ENCODE measurements at regions not wholly inside any gene's neighbourhood (a gene's known extent, or its start where the extent isn't known, plus 50 kb on each side); places are given as distances from the start of the nearest gene placed in this dataset.

GRCh38 chr9:85487872-85488271 is 253.9 kb downstream of the AGTPBP1 start:
- H3K9me3 ChIP-seq, result no peaks in the 10 kb centered on the region
- 88% methylated on average over 5 of the region's 5 CpGs; no CpG with 5 or more reads in 1 of the 2 donors for WGBS, 2 donors (ENCODE audit: low coverage in 1 of 2)
- H3K27me3 ChIP-seq, result no peaks in the 10 kb centered on the region
- H3K4me1 ChIP-seq, result no peaks in the 10 kb centered on the region
- intact Hi-C loops (cut with DNase I; ENCODE audit: low total_unique reads) (no loop called here), in situ Hi-C loops (cut with MboI; ENCODE audit: low pct_ligation_motif_present in 1 of 4, low pct_unique_long_range_greater_than_20kb in 1 of 4, low sequenced_read_pairs in 3 of 4) (no loop called here)
- H3K4me3 ChIP-seq, result no peak overlapping the region
- H3K27ac ChIP-seq, result no peak overlapping the region
- DNase-seq, result no peak
- TF ChIP-seq CTCF (IDR thresholded peaks at IDR 0.05) (no peak), EP300 (IDR thresholded peaks at IDR 0.05; ENCODE audit: low read depth) (no peak), POLR2A (IDR thresholded peaks at IDR 0.05) (no peak), POLR2AphosphoS5 (IDR thresholded peaks at IDR 0.05) (no peak)
- no peaks in the 10 kb centered on the region for H3K36me3 ChIP-seq

- Histone ChIP-seq H3K4me3 (no peak overlapping the region), H3K36me3 (no peaks in the 10 kb centered on the region), H3K27me3 (no peaks in the 10 kb centered on the region), H3K27ac (no peak overlapping the region), H3K4me1 (no peaks in the 10 kb centered on the region), H3K9me3 (no peaks in the 10 kb centered on the region)
- in situ Hi-C loops (cut with MboI; ENCODE audit: low pct_ligation_motif_present in 1 of 4, low pct_unique_long_range_greater_than_20kb in 1 of 4, low sequenced_read_pairs in 3 of 4) (no loop called here), intact Hi-C loops (cut with DNase I; ENCODE audit: low total_unique reads) (no loop called here)
- WGBS, 2 donors (ENCODE audit: low coverage in 1 of 2), result 85 to 93% methylated on average over 2 of the region's 2 CpGs
- TF ChIP-seq CTCF (IDR thresholded peaks at IDR 0.05) (no peak), EP300 (IDR thresholded peaks at IDR 0.05; ENCODE audit: low read depth) (no peak), POLR2A (IDR thresholded peaks at IDR 0.05) (no peak), POLR2AphosphoS5 (IDR thresholded peaks at IDR 0.05) (no peak)
- DNase-seq, result no peak
Measured at GRCh38 chr9:85484235-85484634, 257.5 kb downstream of the AGTPBP1 start.

GRCh38 chr9:85483208-85483607 is 258.5 kb downstream of the AGTPBP1 start:
- Histone ChIP-seq H3K27ac (no peak overlapping the region), H3K4me3 (no peak overlapping the region), H3K4me1 (no peaks in the 10 kb centered on the region), H3K27me3 (no peaks in the 10 kb centered on the region), H3K9me3 (no peaks in the 10 kb centered on the region), H3K36me3 (no peaks in the 10 kb centered on the region)
- TF ChIP-seq POLR2A (IDR thresholded peaks at IDR 0.05), result no peak
- TF ChIP-seq EP300 (IDR thresholded peaks at IDR 0.05; ENCODE audit: low read depth), result no peak
- TF ChIP-seq POLR2AphosphoS5 (IDR thresholded peaks at IDR 0.05), result no peak
- TF ChIP-seq CTCF (IDR thresholded peaks at IDR 0.05), result no peak
- WGBS, 2 donors (ENCODE audit: low coverage in 1 of 2), result 68 to 69% methylated on average over 4 of the region's 4 CpGs
- in situ Hi-C loops (cut with MboI; ENCODE audit: low pct_ligation_motif_present in 1 of 4, low pct_unique_long_range_greater_than_20kb in 1 of 4, low sequenced_read_pairs in 3 of 4) (no loop called here), intact Hi-C loops (cut with DNase I; ENCODE audit: low total_unique reads) (no loop called here)
- no peak for DNase-seq

GRCh38 chr9:85479305-85479704 is 262.4 kb downstream of the AGTPBP1 start:
- DNase-seq, result no peak
- H3K9me3 ChIP-seq, result no peaks in the 10 kb centered on the region
- 86% methylated on average over 1 of the region's 1 CpG for WGBS, 2 donors (ENCODE audit: low coverage in 1 of 2)
- TF ChIP-seq POLR2AphosphoS5 (IDR thresholded peaks at IDR 0.05) (no peak), CTCF (IDR thresholded peaks at IDR 0.05) (no peak), POLR2A (IDR thresholded peaks at IDR 0.05) (no peak), EP300 (IDR thresholded peaks at IDR 0.05; ENCODE audit: low read depth) (no peak)
- H3K27me3 ChIP-seq, result no peaks in the 10 kb centered on the region
- in situ Hi-C loops (cut with MboI; ENCODE audit: low pct_ligation_motif_present in 1 of 4, low pct_unique_long_range_greater_than_20kb in 1 of 4, low sequenced_read_pairs in 3 of 4) (no loop called here), intact Hi-C loops (cut with DNase I; ENCODE audit: low total_unique reads) (no loop called here)
- no peaks in the 10 kb centered on the region for H3K4me1 ChIP-seq
- H3K36me3 ChIP-seq, result no peaks in the 10 kb centered on the region
- no peak overlapping the region for H3K4me3 ChIP-seq
- H3K27ac ChIP-seq, result no peak overlapping the region

All from transverse colon (tissue), 4 donors.